Cardiac septum (tissue), 1 donor: ENCODE measurements at regions not wholly inside any gene's neighbourhood (a gene's known extent, or its start where the extent isn't known, plus 50 kb on each side); places are given as distances from the start of the nearest gene placed in this dataset.
"Not testable (repeated sequence)": the region's sequence is repeated elsewhere in the genome, so short reads cannot be mapped to it uniquely, and the experiment has no call there.

Experiments
- DNase-seq: peaks from one replicate; pipeline ENCODE4 v3.0.0-alpha.2; 2020; ENCODE audit warnings: low spot score
- intact Hi-C: fragments of 100-400 bp; cut with DNase I; formaldehyde crosslinking; loops from one replicate; pipeline ENCODE4 v1.14.0; 2022
- donor health status: DM: no; HTN: no; CAD: no.

- intact Hi-C loops, result no loop called here
- DNase-seq, result no peak
Observed at GRCh38 chr21:21818898-21819297, 820.7 kb downstream of the NCAM2 start.

- intact Hi-C loops, result no loop called here
- DNase-seq, result no peak
Observed at GRCh38 chr21:21828130-21828529, 829.9 kb downstream of the NCAM2 start.

GRCh38 chr21:21831036-21831435 is 832.8 kb downstream of the NCAM2 start:
- no peak for DNase-seq
- intact Hi-C loops, result no loop called here

GRCh38 chr21:21845901-21846300 is 847.7 kb downstream of the NCAM2 start:
- no peak for DNase-seq
- intact Hi-C loops, result no loop called here

GRCh38 chr21:21851205-21851604 is 853.0 kb downstream of the NCAM2 start:
- DNase-seq, result no peak
- intact Hi-C loops, result no loop called here

GRCh38 chr21:21851657-21852056 is 853.4 kb downstream of the NCAM2 start:
- intact Hi-C loops, result no loop called here
- no peak for DNase-seq

- intact Hi-C loops, result no loop called here
- DNase-seq, result no peak
Observed at GRCh38 chr21:21858502-21859334, 860.5 kb downstream of the NCAM2 start.

- intact Hi-C loops, result no loop called here
- DNase-seq, result no peak
Observed at GRCh38 chr21:21860888-21861287, 862.7 kb downstream of the NCAM2 start.

GRCh38 chr21:21864321-21864840 is 866.2 kb downstream of the NCAM2 start:
- no peak for DNase-seq
- intact Hi-C loops, result no loop called here

- DNase-seq, result no peak
- intact Hi-C loops, result no loop called here
Observed at GRCh38 chr21:21897275-21897883, 899.2 kb downstream of the NCAM2 start.

- DNase-seq, result no peak
Observed at GRCh38 chr21:21898801-21899200, 900.6 kb downstream of the NCAM2 start.

GRCh38 chr21:21902416-21902815 is 904.2 kb downstream of the NCAM2 start:
- DNase-seq, intact Hi-C loops: not testable (repeated sequence)

More at GRCh38 chr21:21898801-21899200, 900.6 kb downstream of the NCAM2 start:
- intact Hi-C loops, result no loop called here

GRCh38 chr21:21907271-21907670 is 909.1 kb downstream of the NCAM2 start:
- no peak for DNase-seq
- intact Hi-C loops, result no loop called here

GRCh38 chr21:21915816-21916215 is 917.6 kb downstream of the NCAM2 start:
- no peak for DNase-seq
- intact Hi-C loops, result no loop called here

GRCh38 chr21:21921410-21922232 is 923.4 kb downstream of the NCAM2 start:
- intact Hi-C loops, result loop anchor here (10.0 kb wide), 1 partner anchor 927 kb away; the partner anchor contains the start of gene NCAM2
- DNase-seq, result no peak

- intact Hi-C loops, result loop anchor here (10.0 kb wide), 1 partner anchor 934 kb away; the partner anchor contains the start of gene NCAM2
- no peak for DNase-seq
Observed at GRCh38 chr21:21929226-21929625, 931.0 kb downstream of the NCAM2 start.

- intact Hi-C loops, result loop anchor here (10.0 kb wide), 1 partner anchor 935 kb away; the partner anchor contains the start of gene NCAM2
- DNase-seq, result no peak
Observed at GRCh38 chr21:21929789-21930188, 931.6 kb downstream of the NCAM2 start.

GRCh38 chr21:21952566-21952965 is 954.4 kb downstream of the NCAM2 start:
- DNase-seq, result no peak
- intact Hi-C loops, result no loop called here

- DNase-seq, result no peak
- intact Hi-C loops, result no loop called here
Observed at GRCh38 chr21:21955204-21955603, 957.0 kb downstream of the NCAM2 start.

- DNase-seq, result no peak
- intact Hi-C loops, result no loop called here
Observed at GRCh38 chr21:21957490-21957889, 959.3 kb downstream of the NCAM2 start.
